ENCODE measurements at regions not wholly inside any gene's neighbourhood (a gene's known extent, or its start where the extent isn't known, plus 50 kb on each side); places are given as distances from the start of the nearest gene placed in this dataset.

DNA sequence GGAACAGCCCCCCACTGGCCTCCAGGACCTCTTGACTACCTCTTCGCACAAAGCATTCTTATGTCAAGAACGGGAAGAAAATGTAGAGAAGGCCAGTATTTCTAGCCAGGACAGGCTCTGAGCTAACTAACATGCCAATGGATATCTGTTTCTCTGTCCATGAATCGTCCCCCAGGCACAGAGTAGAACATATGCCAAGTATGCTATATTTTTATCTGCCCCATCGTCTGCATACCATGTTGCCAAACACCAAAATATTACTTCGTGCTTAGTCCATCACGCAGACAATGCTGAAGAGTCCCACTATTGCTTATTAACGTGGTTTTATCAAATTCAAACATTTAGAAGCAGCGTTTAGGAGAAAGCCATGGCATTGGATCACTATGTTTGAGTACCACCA is 151.4 kb upstream of the CPSF6 start:
- DNase-seq = no peak
- Histone ChIP-seq H3K36me3 (no peaks in the 10 kb centered on the region), H3K27me3 (ENCODE audit: insufficient read depth, low read depth, severe bottlenecking) (no peaks in the 10 kb centered on the region), H3K9me3 (ENCODE audit: severe bottlenecking) (no peaks in the 10 kb centered on the region), H3K4me3 (ENCODE audit: low read depth, low read length) (no peak overlapping the region), H3K27ac (no peak overlapping the region)
- TF ChIP-seq, protein P1, sequence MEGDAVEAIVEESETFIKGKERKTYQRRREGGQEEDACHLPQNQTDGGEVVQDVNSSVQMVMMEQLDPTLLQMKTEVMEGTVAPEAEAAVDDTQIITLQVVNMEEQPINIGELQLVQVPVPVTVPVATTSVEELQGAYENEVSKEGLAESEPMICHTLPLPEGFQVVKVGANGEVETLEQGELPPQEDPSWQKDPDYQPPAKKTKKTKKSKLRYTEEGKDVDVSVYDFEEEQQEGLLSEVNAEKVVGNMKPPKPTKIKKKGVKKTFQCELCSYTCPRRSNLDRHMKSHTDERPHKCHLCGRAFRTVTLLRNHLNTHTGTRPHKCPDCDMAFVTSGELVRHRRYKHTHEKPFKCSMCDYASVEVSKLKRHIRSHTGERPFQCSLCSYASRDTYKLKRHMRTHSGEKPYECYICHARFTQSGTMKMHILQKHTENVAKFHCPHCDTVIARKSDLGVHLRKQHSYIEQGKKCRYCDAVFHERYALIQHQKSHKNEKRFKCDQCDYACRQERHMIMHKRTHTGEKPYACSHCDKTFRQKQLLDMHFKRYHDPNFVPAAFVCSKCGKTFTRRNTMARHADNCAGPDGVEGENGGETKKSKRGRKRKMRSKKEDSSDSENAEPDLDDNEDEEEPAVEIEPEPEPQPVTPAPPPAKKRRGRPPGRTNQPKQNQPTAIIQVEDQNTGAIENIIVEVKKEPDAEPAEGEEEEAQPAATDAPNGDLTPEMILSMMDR (IDR thresholded peaks at IDR 0.05; ENCODE audit: low read depth, low read length) = no peak

DNA sequence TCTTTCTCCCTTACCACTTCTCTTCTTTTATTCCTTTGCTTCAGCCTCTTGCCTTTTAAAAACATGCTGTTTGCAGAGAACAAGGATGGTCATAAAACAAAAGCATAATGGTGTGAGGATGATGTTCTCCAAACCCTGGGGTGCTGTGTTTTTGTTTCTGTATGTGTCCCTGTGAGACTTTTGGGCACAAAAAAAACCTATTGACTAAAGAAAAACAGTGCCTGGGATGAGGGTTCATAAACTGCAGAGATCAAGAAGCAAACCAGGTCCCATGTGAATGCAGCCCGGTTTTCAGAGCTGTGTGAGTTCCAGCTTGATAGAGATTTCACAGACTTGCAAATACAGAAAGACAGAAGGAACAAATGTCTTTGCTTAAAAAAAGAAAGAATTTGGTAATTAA is 148.6 kb upstream of the CPSF6 start:
- Histone ChIP-seq H3K36me3 (no peaks in the 10 kb centered on the region), H3K27ac (no peak overlapping the region), H3K9me3 (ENCODE audit: severe bottlenecking) (no peaks in the 10 kb centered on the region), H3K27me3 (ENCODE audit: insufficient read depth, low read depth, severe bottlenecking) (no peaks in the 10 kb centered on the region), H3K4me3 (ENCODE audit: low read depth, low read length) (no peak overlapping the region)
- no peak for DNase-seq
- TF ChIP-seq, protein P1 (IDR thresholded peaks at IDR 0.05; ENCODE audit: low read depth, low read length) = no peak

DNA sequence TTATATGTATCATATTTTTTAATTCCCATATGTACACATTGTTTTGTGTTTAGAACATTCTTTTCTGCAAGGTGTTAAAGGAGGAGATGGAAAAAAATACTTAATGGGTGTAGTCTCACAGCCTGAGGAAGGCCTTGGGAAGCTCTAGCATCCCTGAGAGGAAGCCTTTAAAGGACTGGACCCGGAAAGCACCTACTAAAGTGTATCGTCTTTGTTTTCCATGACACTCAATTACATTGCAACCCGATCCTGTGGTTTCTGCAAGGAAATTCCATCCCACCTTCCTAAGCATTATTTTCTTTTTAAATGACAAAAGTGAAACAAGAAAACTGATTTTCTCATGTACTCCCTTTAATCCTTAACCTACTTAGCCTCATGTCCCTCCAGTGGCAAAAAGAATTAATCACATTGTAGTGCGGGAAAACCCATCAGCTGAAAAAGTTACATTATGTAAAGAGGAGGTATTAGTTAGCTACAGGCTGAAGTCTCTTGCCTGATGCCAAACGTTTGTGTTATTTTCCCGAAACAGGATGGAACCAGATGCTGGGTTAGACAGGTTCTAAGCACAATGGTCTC is 147.8 kb upstream of the CPSF6 start:
- Histone ChIP-seq H3K36me3 (no peaks in the 10 kb centered on the region), H3K9me3 (ENCODE audit: severe bottlenecking) (no peaks in the 10 kb centered on the region), H3K27me3 (ENCODE audit: insufficient read depth, low read depth, severe bottlenecking) (no peaks in the 10 kb centered on the region), H3K27ac (no peak overlapping the region), H3K4me3 (ENCODE audit: low read depth, low read length) (no peak overlapping the region)
- TF ChIP-seq, protein P1 (IDR thresholded peaks at IDR 0.05; ENCODE audit: low read depth, low read length) = no peak
- no peak for DNase-seq

DNA sequence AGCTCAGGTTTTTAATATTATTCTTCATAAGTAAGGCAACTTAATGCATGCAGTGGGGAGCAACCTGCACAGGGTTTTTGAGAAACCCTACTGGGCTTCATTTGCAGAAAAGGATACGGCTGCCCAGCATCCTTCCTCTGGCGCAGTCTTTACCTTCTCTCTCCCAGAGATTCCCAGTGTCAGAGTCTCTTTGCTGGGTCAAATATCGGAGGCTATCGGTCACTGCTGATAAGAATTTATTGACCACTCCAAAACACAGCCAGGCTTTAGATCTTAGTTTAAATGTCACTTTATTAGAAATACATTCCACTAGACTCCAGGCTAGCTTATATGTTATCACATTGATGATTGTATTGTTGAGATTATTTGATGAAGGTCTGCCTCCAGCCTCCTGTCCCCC is 147.2 kb upstream of the CPSF6 start:
- Histone ChIP-seq H3K27ac (no peak overlapping the region), H3K36me3 (no peaks in the 10 kb centered on the region), H3K9me3 (ENCODE audit: severe bottlenecking) (no peaks in the 10 kb centered on the region), H3K4me3 (ENCODE audit: low read depth, low read length) (no peak overlapping the region), H3K27me3 (ENCODE audit: insufficient read depth, low read depth, severe bottlenecking) (no peaks in the 10 kb centered on the region)
- TF ChIP-seq, protein P1 (IDR thresholded peaks at IDR 0.05; ENCODE audit: low read depth, low read length) = no peak
- DNase-seq = no peak

DNA sequence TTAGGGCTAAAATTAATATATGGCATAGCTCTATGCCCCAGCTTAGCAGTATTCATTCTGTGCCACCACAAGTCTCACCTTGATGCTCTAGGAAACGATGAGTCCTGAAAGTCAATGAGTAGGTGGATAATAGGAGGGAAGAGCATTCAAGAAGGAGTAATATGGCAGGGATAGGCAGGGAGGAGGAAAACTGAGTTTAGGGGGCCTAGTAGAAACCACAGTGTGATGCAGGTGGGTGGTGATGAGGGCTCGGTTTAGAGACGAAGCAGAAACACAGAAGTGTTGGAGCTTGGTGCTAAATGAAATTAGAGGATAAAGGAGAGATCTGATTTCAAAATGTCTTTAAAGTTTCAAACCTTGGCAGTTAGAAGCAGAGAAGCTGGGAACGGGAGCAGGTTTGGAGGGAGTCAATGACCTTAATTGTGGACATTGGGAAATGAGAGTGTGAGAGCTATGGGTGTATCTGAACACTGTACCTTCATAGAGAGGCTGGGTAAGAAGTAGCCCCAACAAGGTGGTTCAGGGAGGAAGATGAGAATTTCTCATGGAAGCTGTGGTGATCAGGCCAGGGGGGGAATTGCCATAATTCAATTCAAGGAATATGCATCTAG is 144.7 kb upstream of the CPSF6 start:
- no peak for DNase-seq
- Histone ChIP-seq H3K27me3 (ENCODE audit: insufficient read depth, low read depth, severe bottlenecking) (no peaks in the 10 kb centered on the region), H3K4me3 (ENCODE audit: low read depth, low read length) (no peak overlapping the region), H3K36me3 (no peaks in the 10 kb centered on the region), H3K9me3 (ENCODE audit: severe bottlenecking) (no peaks in the 10 kb centered on the region), H3K27ac (no peak overlapping the region)
- TF ChIP-seq, protein P1 (IDR thresholded peaks at IDR 0.05; ENCODE audit: low read depth, low read length) = no peak

Data from WERI-Rb-1 (cell line).